Cardiac fibroblast (primary cell): ENCODE measurements at regions not wholly inside any gene's neighbourhood (a gene's known extent, or its start where the extent isn't known, plus 50 kb on each side); places are given as distances from the start of the nearest gene placed in this dataset.

Source experiments
- DNase-seq, 2 donors: peaks; one replicate each; pipeline versions ENCODE4 v3.0.0 to v3.0.0-alpha.2; 2010; ENCODE audit warnings: low read depth in 2 of 2
- H3K4me3 ChIP-seq, 2 donors: replicated peaks in 1 of 2; 1 replicate in 1 of 2; 2 replicates in 1 of 2; pipeline ENCODE4 v1.5.1; 2011; ENCODE audit warnings: low read depth in 2 of 2, low read length in 2 of 2, mild to moderate bottlenecking in 2 of 2, moderate library complexity in 1 of 2
- CTCF ChIP-seq: IDR thresholded peaks from one replicate; pipeline ENCODE4 v1.5.1; 2011; ENCODE audit warnings: low read depth, mild to moderate bottlenecking, low read length, inconsistent platforms

GRCh38 chr16:49075709-49076108 is 205.9 kb downstream of the CBLN1 start:
- no peak overlapping the region for H3K4me3 ChIP-seq
- DNase-seq: no peak
- no peak for TF ChIP-seq CTCF

DNA sequence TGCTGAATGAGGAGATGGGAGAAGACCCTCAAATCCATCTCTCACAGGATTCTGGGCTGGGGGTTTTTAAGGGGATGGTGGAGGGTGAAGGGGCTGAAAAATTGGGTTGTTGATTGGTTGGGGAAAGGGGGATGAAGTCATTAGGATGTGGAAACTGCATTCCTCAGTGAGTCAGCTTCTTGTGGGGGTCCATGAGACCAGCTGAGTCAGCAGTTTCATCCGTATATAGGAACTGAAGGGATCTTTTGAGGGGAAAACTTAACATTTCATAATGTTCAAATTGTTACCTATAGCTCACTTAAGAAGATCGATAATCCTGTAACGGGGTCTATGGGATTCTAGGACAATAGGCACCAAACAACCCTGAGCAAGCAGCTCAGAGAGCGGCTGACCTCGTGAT is 213.4 kb downstream of the CBLN1 start:
- H3K4me3 ChIP-seq: no peak overlapping the region
- no peak for TF ChIP-seq CTCF
- no peak for DNase-seq

DNA sequence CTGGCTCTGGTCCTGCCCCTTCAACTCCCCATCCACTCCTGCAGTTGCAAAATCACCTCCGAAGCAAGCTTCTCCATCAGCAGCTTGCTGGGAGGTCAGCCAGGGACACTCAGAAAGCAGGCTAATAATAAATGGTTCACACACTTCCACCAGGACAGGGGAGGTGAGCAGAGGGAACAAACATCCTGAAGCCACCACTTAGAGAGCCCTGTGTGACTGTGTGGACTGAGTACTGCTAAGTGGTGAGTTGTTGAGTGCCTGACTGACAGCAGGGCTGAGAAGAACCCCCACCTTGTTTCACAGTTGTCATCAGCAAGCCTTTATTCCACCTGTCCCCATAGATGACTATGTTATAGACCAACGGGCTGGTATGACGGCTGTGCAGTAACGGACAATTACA is 213.9 kb downstream of the CBLN1 start:
- no peak for DNase-seq
- no peak for TF ChIP-seq CTCF

DNA sequence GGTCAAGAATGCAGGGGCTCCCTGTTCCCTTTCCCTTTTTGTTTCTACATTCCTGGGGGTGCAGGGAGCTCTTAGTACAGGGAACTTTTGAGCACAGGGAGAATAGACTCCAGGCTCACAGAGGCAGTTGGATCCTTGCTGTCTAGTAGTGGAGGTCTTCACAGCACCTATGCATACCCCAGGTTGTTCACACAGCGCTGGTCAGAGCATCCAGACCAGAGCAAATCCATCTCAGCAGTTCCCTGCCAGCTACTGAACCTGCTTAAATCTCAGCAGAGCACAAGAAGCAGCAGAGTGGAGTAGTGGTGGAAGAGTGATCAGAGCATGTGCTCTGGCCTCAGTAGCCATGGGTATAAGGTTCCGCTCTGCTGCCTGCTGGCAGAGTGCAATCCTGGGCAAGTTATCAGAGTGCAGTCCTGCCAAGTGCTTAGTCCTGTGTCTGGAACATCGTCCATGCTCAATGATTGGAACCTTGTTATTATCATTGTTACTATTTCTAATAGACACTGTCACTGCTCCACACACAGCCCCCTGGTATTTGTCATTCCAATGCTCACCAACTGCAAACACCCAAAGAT is 220.4 kb downstream of the CBLN1 start:
- TF ChIP-seq CTCF: no peak
- DNase-seq: no peak
- no peak overlapping the region for H3K4me3 ChIP-seq

More for the DNA sequence above, 213.9 kb downstream of the CBLN1 start:
- H3K4me3 ChIP-seq: no peak overlapping the region

- no peak for DNase-seq
- no peak for TF ChIP-seq CTCF
Observed at GRCh38 chr16:49060728-49061127, 220.9 kb downstream of the CBLN1 start.

DNA sequence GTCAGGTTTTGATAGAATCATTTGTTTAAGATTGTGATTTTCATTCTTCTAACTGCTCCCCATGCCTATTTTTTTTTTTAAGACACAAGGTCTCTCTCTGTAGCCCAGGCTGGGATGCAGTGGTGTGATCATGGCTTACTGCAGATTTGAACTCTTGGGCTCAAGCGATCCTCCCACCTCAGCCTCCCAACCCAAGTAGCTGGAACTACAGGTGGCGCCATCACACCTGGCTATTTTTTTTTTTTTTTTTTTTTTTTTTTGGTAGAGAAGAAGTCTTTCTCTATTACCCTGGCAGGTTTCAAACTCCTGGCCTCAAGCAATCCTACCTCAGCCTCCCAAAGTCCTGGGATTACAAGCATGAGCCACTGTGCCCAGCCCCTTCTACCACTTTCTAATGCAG is 223.3 kb downstream of the CBLN1 start:
- no peak for TF ChIP-seq CTCF
- no peak overlapping the region for H3K4me3 ChIP-seq
- DNase-seq: no peak

More at GRCh38 chr16:49060728-49061127, 220.9 kb downstream of the CBLN1 start:
- H3K4me3 ChIP-seq: no peak overlapping the region

- no peak for DNase-seq
- H3K4me3 ChIP-seq: no peak overlapping the region
- no peak for TF ChIP-seq CTCF
Observed at GRCh38 chr16:49057936-49058335, 223.7 kb downstream of the CBLN1 start.
